K562 (cell line): ENCODE measurements at regions not wholly inside any gene's neighbourhood (a gene's known extent, or its start where the extent isn't known, plus 50 kb on each side); places are given as distances from the start of the nearest gene placed in this dataset.

Source experiments
- ATAC-seq: fragments of 200-7000 bp; cut with Tn5 transposase; 3 replicates; pipeline ENCODE4 v1.9.1; 2020; ENCODE audit warnings: moderate library complexity
- BruUV-seq: library from RNA; stranded (reverse); fragments of 400-500 nt; replicated peaks from 2 replicates; lab custom pipeline; 2021; lab: Mats Ljungman, UMichigan
- CTCF ChIA-PET: fragments of 300-600 bp; formaldehyde crosslinking; extraction: SDS; loops from one replicate; lab custom pipeline; 2021; ENCODE audit warnings: low intra/inter-chr PET ratio; lab: Yijun Ruan, JAX
- POLR2A ChIA-PET: fragments of 300-600, 350-650 bp; sonication (Branson Sonifier 250); formaldehyde crosslinking; extraction: SDS; loops from one replicate; lab custom pipeline; 2021; ENCODE audit warnings: antibody characterized with exemption, inconsistent platforms; lab: Yijun Ruan, JAX
- DNase-seq, 4 experiments: peaks; one replicate each; pipeline versions ENCODE4 v3.0.0 to v3.0.0-alpha.2; 2011 to 2018; ENCODE audit warnings: low spot score in 3 of 4, mixed read lengths in 3 of 4; ENCODE audit errors: extremely low read depth in 1 of 4
- FAIRE-seq: peaks from 2 replicates; lab custom pipeline; 2011; peaks lifted over from hg19 to GRCh38; lab: Jason Lieb, UNC
- H2AFZ ChIP-seq: 2 replicates; pipeline ENCODE4 v1.6.0; 2011; ENCODE audit warnings: low read depth, low read length, control low read depth, inconsistent platforms
- H3K27ac ChIP-seq: fragments of 200-600 bp; 3 replicates; pipeline ENCODE4 v1.8.0; 2011; ENCODE audit warnings: low read depth, mild to moderate bottlenecking, control low read depth, inconsistent platforms, low read length, moderate library complexity, mixed read lengths; ENCODE audit errors: extremely low read depth
- H3K27me3 ChIP-seq, 2 experiments: fragments of 300-600 bp in 1 of 2; 2 replicates in 1 of 2; 3 replicates in 1 of 2; pipeline versions ENCODE4 v1.6.0 to v1.8.0; 2011; ENCODE audit warnings: inconsistent platforms in 2 of 2, low read length in 2 of 2, mild to moderate bottlenecking in 1 of 2, mixed read lengths in 1 of 2, moderate library complexity in 1 of 2; ENCODE audit not compliant: control insufficient read depth in 2 of 2, insufficient read depth in 2 of 2
- H3K36me3 ChIP-seq: fragments of 300-600 bp; 3 replicates; pipeline ENCODE4 v1.8.0; 2011; ENCODE audit warnings: mild to moderate bottlenecking, low read length, inconsistent platforms; ENCODE audit not compliant: control insufficient read depth, insufficient read depth
- H3K4me1 ChIP-seq, 2 experiments: fragments of 200-600 bp in 1 of 2; replicated peaks in 1 of 2; 2 replicates in 1 of 2; 3 replicates in 1 of 2; pipeline versions ENCODE4 v1.5.1 to v1.8.0; 2011; ENCODE audit warnings: inconsistent platforms in 2 of 2, low read length in 2 of 2, mild to moderate bottlenecking in 1 of 2, mixed read lengths in 1 of 2, moderate library complexity in 1 of 2; ENCODE audit not compliant: control insufficient read depth in 2 of 2, insufficient read depth in 2 of 2
- H3K4me2 ChIP-seq: 2 replicates; pipeline ENCODE4 v1.6.1; 2011; ENCODE audit warnings: low read length, control low read depth, inconsistent platforms, mixed read lengths; ENCODE audit not compliant: insufficient read depth
- H3K4me3 ChIP-seq: fragments of 200-600 bp; sonication (generic), shearing (Covaris generic); 2 replicates; pipeline ENCODE4 v1.5.1; 2016; ENCODE audit warnings: control low read depth, inconsistent platforms
- H3K79me2 ChIP-seq: fragments of 200-600 bp; 3 replicates; pipeline ENCODE4 v1.8.0; 2011; ENCODE audit warnings: low read length, inconsistent platforms; ENCODE audit not compliant: control insufficient read depth, insufficient read depth
- H3K9ac ChIP-seq, 2 experiments: 2 replicates each; pipeline versions ENCODE4 v1.6.0 to v1.6.1; 2011; ENCODE audit warnings: low read depth in 2 of 2, low read length in 2 of 2, control low read depth in 1 of 2, inconsistent platforms in 1 of 2, mild to moderate bottlenecking in 1 of 2, mixed read lengths in 1 of 2; ENCODE audit not compliant: insufficient read depth in 1 of 2
- H3K9me1 ChIP-seq: one replicate; pipeline ENCODE4 v1.6.0; 2011; ENCODE audit warnings: inconsistent platforms, mild to moderate bottlenecking, low read length, moderate library complexity; ENCODE audit not compliant: control insufficient read depth, insufficient read depth
- H3K9me3 ChIP-seq: replicated peaks from 2 replicates; pipeline ENCODE4 v1.5.1; 2011; ENCODE audit warnings: low read depth, low read length, inconsistent platforms; ENCODE audit not compliant: control insufficient read depth, insufficient read depth
- H4K20me1 ChIP-seq: replicated peaks from 2 replicates; pipeline ENCODE4 v1.6.1; 2011; ENCODE audit warnings: low read length, inconsistent platforms, mixed read lengths; ENCODE audit not compliant: control insufficient read depth, insufficient read depth
- ATF1 ChIP-seq, 2 experiments: fragments of 450-650 bp in 1 of 2; IDR thresholded peaks; 2 replicates each; pipeline ENCODE4 v1.6.1; 2016; ENCODE audit warnings: missing compliant biosample characterization in 1 of 2, missing genetic modification characterization in 1 of 2
- KLF13 ChIP-seq: fragments of 450-650 bp; IDR thresholded peaks from 2 replicates; pipeline ENCODE4 v1.6.1; 2016; ENCODE audit warnings: missing genetic modification characterization, low read depth, mild to moderate bottlenecking, missing compliant biosample characterization, moderate library complexity, borderline replicate concordance
- WGBS: fragments of 100-300 bp; shearing (Covaris generic); methylation state at CpG from one replicate; pipeline ENCODE4 v1.1.6; 2016; ENCODE audit warnings: low coverage, mixed read lengths; ENCODE audit not compliant: insufficient coverage; ENCODE audit errors: missing lambda C conversion rate; 5-methylcytosine and 5-hydroxymethylcytosine counted together
- in situ Hi-C: fragments of 300-500 bp; cut with MboI; formaldehyde crosslinking; loops from 4 replicates; pipeline ENCODE4 v1.15.0; 2018; ENCODE audit warnings: inconsistent platforms, mixed read lengths
- intact Hi-C: fragments of 100-400 bp; cut with micrococcal nuclease; formaldehyde crosslinking; loops from 2 replicates; pipeline ENCODE4 v1.14.2; 2022
- TF ChIP-seq, protein P1 (sequence below): fragments of 250-450 bp; sonication (Bioruptor Pico); IDR thresholded peaks from 2 replicates; pipeline ENCODE4 v1.8.0; 2022; ENCODE audit warnings: moderate library complexity, mild to moderate bottlenecking, inconsistent platforms
- TF ChIP-seq, protein P2 (sequence below): fragments of 450-650 bp; IDR thresholded peaks from one replicate; pipeline ENCODE4 v1.6.1; 2018; ENCODE audit warnings: mild to moderate bottlenecking, moderate library complexity; ENCODE audit not compliant: partially characterized antibody

DNA sequence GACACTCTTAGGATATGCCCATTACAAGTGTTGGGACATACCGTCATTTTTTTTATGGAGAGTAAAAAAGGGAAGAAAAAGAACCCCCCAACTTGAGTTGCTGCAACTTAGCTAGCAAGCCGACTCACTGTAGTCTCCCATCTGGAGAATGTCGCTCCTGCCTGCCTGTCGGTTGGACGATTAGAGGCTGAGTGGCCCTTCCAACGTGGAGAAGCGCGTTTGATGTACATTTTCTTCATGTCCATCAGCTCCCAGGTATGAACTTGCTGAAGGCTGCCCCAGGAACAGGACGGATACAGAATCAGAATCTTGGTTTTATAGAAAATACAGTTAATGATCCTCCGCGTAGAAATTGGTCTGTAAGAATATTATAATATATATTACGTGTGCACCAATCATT, 189.0 kb upstream of the SOX1 start:
- H3K9me3 ChIP-seq: no peaks in the 10 kb centered on the region
- H3K27me3 ChIP-seq: peaks cover 0 to 10% of the 10 kb centered on the region in 2 experiments; a peak in 1 of 5 replicates
- no peak overlapping the region for H3K27ac ChIP-seq
- no peaks in the 10 kb centered on the region for H4K20me1 ChIP-seq
- H3K36me3 ChIP-seq: no peaks in the 10 kb centered on the region
- H2AFZ ChIP-seq: no peak overlapping the region
- BruUV-seq: no TSS peak
- in situ Hi-C loops: no loop called here
- ATAC-seq: no peak
- no peak overlapping the region for H3K4me3 ChIP-seq
- H3K79me2 ChIP-seq: no peaks in the 10 kb centered on the region
- no peak for FAIRE-seq
- H3K9me1 ChIP-seq: no peaks in the 10 kb centered on the region
- DNase-seq: no peak
- CTCF ChIA-PET: no interaction called here
- POLR2A ChIA-PET: interaction anchor here (0.6 kb wide), 1 partner anchor 787 kb away, joined by 3 read pairs; no protein-coding TSS in a partner anchor
- no peaks in the 10 kb centered on the region for H3K4me1 ChIP-seq
- intact Hi-C loops: no loop called here
- WGBS: 3% methylated on average over 11 of the region's 12 CpGs
- H3K9ac ChIP-seq: no peak overlapping the region
- no peak overlapping the region for H3K4me2 ChIP-seq
- no peak for TF ChIP-seq KLF13 (tag)
- TF ChIP-seq, protein P1, sequence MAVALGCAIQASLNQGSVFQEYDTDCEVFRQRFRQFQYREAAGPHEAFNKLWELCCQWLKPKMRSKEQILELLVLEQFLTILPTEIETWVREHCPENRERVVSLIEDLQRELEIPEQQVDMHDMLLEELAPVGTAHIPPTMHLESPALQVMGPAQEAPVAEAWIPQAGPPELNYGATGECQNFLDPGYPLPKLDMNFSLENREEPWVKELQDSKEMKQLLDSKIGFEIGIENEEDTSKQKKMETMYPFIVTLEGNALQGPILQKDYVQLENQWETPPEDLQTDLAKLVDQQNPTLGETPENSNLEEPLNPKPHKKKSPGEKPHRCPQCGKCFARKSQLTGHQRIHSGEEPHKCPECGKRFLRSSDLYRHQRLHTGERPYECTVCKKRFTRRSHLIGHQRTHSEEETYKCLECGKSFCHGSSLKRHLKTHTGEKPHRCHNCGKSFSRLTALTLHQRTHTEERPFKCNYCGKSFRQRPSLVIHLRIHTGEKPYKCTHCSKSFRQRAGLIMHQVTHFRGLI (CRISPR knock-in tag): no peak
- TF ChIP-seq ATF1 (CRISPR knock-in tag; IDR thresholded peaks at IDR 0.05): no peak
- no peak for TF ChIP-seq ATF1 (tag; IDR thresholded peaks at IDR 0.05)
- TF ChIP-seq, protein P2, sequence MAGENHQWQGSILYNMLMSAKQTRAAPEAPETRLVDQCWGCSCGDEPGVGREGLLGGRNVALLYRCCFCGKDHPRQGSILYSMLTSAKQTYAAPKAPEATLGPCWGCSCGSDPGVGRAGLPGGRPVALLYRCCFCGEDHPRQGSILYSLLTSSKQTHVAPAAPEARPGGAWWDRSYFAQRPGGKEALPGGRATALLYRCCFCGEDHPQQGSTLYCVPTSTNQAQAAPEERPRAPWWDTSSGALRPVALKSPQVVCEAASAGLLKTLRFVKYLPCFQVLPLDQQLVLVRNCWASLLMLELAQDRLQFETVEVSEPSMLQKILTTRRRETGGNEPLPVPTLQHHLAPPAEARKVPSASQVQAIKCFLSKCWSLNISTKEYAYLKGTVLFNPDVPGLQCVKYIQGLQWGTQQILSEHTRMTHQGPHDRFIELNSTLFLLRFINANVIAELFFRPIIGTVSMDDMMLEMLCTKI: no peak
- TF ChIP-seq, all 486 proteins: peak for 0
